CD14-positive monocyte (primary cell): ENCODE measurements at regions not wholly inside any gene's neighbourhood (a gene's known extent, or its start where the extent isn't known, plus 50 kb on each side); places are given as distances from the start of the nearest gene placed in this dataset.

Source experiments
- DNase-seq, 3 donors: peaks; one replicate each; pipeline ENCODE4 v3.0.0-alpha.2; 2011 to 2022
- H2AFZ ChIP-seq: 2 replicates; pipeline ENCODE4 v1.6.0; 2012; ENCODE audit warnings: mild to moderate bottlenecking, low read depth, low read length, inconsistent platforms; ENCODE audit not compliant: insufficient read depth, poor library complexity, severe bottlenecking
- H3K27ac ChIP-seq, 2 donors: 1 replicate in 1 of 2; 2 replicates in 1 of 2; pipeline ENCODE4 v1.5.1; 2012 to 2013; ENCODE audit warnings: low read length in 2 of 2, control low read depth in 1 of 2, inconsistent platforms in 1 of 2, low read depth in 1 of 2, mild to moderate bottlenecking in 1 of 2
- H3K27me3 ChIP-seq, 2 donors: one replicate each; pipeline versions ENCODE4 v1.6.0 to v1.6.1; 2011 to 2013; ENCODE audit warnings: low read length in 2 of 2; ENCODE audit not compliant: control insufficient read depth in 2 of 2, insufficient read depth in 2 of 2
- H3K36me3 ChIP-seq, 2 donors: replicated peaks in 1 of 2; 1 replicate in 1 of 2; 2 replicates in 1 of 2; pipeline versions ENCODE4 v1.5.1 to v1.6.1; 2012 to 2013; ENCODE audit warnings: low read length in 2 of 2, control low read depth in 1 of 2, inconsistent platforms in 1 of 2, mild to moderate bottlenecking in 1 of 2; ENCODE audit not compliant: insufficient read depth in 2 of 2, control insufficient read depth in 1 of 2
- H3K4me1 ChIP-seq, 2 donors: 1 replicate in 1 of 2; 2 replicates in 1 of 2; pipeline versions ENCODE4 v1.5.1 to v1.6.1; 2012 to 2013; ENCODE audit warnings: low read length in 2 of 2, control low read depth in 1 of 2, inconsistent platforms in 1 of 2, mild to moderate bottlenecking in 1 of 2, moderate library complexity in 1 of 2; ENCODE audit not compliant: insufficient read depth in 2 of 2, control insufficient read depth in 1 of 2
- H3K4me2 ChIP-seq: replicated peaks from 2 replicates; pipeline ENCODE3; 2012; ENCODE audit warnings: low read length, moderate library complexity, mild to moderate bottlenecking; ENCODE audit not compliant: poor library complexity, severe bottlenecking; ENCODE audit errors: extremely low read depth
- H3K4me3 ChIP-seq, 3 experiments: fragments of 200-600 bp in 1 of 3; sonication (generic) in 1 of 3; replicated peaks in 1 of 3; 1 replicate in 2 of 3; 2 replicates in 1 of 3; pipeline ENCODE4 v1.5.1; 2011 to 2013; ENCODE audit warnings: low read length in 3 of 3, mild to moderate bottlenecking in 3 of 3, control low read depth in 2 of 3, low read depth in 2 of 3, inconsistent platforms in 1 of 3, moderate library complexity in 1 of 3
- H3K79me2 ChIP-seq: 2 replicates; pipeline ENCODE4 v1.6.0; 2012; ENCODE audit warnings: mild to moderate bottlenecking, control low read depth, inconsistent platforms, low read length, moderate library complexity; ENCODE audit not compliant: insufficient read depth
- H3K9ac ChIP-seq: 2 replicates; pipeline ENCODE4 v1.6.0; 2017; ENCODE audit warnings: low read length, mild to moderate bottlenecking; ENCODE audit not compliant: insufficient read depth, poor library complexity, severe bottlenecking
- H3K9me3 ChIP-seq, 2 donors: replicated peaks in 1 of 2; 1 replicate in 1 of 2; 2 replicates in 1 of 2; pipeline versions ENCODE4 v1.5.1 to v1.6.1; 2012 to 2013; ENCODE audit warnings: low read length in 2 of 2, control low read depth in 1 of 2; ENCODE audit not compliant: control insufficient read depth in 1 of 2, insufficient read depth in 1 of 2
- H4K20me1 ChIP-seq: 2 replicates; pipeline ENCODE4 v1.6.0; 2012; ENCODE audit warnings: mild to moderate bottlenecking, low read length, control low read depth, moderate library complexity; ENCODE audit not compliant: insufficient read depth
- H3K27ac Mint-ChIP-seq, 7 donors: one replicate each; pipeline ENCODE4 v1.8.0; 2020; ENCODE audit warnings: mild to moderate bottlenecking in 7 of 7, mixed read lengths in 7 of 7, moderate library complexity in 6 of 7, inconsistent platforms in 2 of 7
- H3K27me3 Mint-ChIP-seq, 3 donors: one replicate each; pipeline ENCODE4 v1.8.0; 2021 to 2022; ENCODE audit warnings: low read depth in 3 of 3, mild to moderate bottlenecking in 3 of 3, mixed read lengths in 3 of 3, moderate library complexity in 3 of 3, inconsistent platforms in 1 of 3
- H3K36me3 Mint-ChIP-seq, 2 donors: one replicate each; pipeline ENCODE4 v1.8.0; 2020; ENCODE audit warnings: mixed read lengths in 2 of 2, inconsistent platforms in 1 of 2, mild to moderate bottlenecking in 1 of 2
- H3K4me1 Mint-ChIP-seq: one replicate; pipeline ENCODE4 v1.8.0; 2020; ENCODE audit warnings: mild to moderate bottlenecking, mixed read lengths
- H3K4me3 Mint-ChIP-seq, 2 donors: one replicate each; pipeline ENCODE4 v1.8.0; 2020; ENCODE audit warnings: mild to moderate bottlenecking in 2 of 2, mixed read lengths in 2 of 2, moderate library complexity in 1 of 2
- H3K9me3 Mint-ChIP-seq, 7 donors: one replicate each; pipeline ENCODE4 v1.8.0; 2020 to 2022; ENCODE audit warnings: mixed read lengths in 7 of 7, mild to moderate bottlenecking in 6 of 7, moderate library complexity in 6 of 7, inconsistent platforms in 2 of 7
- WGBS: methylation state at CpG from one replicate; pipeline ENCODE4 v1.1.5; 2013; ENCODE audit warnings: missing lambda C conversion rate; ENCODE audit not compliant: insufficient coverage; 5-methylcytosine and 5-hydroxymethylcytosine counted together
- intact Hi-C, 2 donors: fragments of 100-400 bp; cut with micrococcal nuclease; formaldehyde crosslinking; loops; one replicate each; pipeline versions ENCODE4 v1.15.0 to v1.15.1; 2023
- TF ChIP-seq, protein P1 (sequence below): fragments of 200-600 bp; IDR thresholded peaks from one replicate; pipeline ENCODE4 v1.8.0; 2022; ENCODE audit warnings: antibody characterized with exemption, mild to moderate bottlenecking

DNA sequence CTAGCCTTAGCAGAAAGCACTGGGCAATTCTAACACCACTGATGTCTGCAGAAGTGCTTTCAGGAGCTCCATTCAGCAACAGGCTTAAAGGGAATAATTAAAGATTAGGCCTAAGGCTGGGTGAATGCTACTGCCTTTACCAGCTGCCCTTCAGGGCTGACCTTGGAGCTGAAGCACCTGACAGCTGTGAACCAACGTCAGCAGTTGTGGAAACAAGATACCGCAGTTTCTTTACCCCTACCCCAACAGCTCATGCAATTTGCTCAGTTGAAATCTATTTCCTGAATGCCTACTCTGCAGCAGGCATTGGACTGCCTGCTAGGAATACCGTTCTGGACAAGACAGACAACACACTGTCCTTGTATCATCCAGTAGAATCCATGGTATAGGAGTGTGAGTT is 51.5 kb upstream of the ADTRP start:
- H3K79me2 ChIP-seq: no peaks in the 10 kb centered on the region
- intact Hi-C loops: no loop called here
- H4K20me1 ChIP-seq: no peaks in the 10 kb centered on the region
- H3K4me3 ChIP-seq: no peak overlapping the region
- peaks cover 0 to 7% (median 0%) of the 10 kb centered on the region in 7 donors for H3K9me3 Mint-ChIP-seq
- H3K27me3 ChIP-seq: no peaks in the 10 kb centered on the region
- no peak overlapping the region for H3K27ac Mint-ChIP-seq
- peaks cover 0 to 5% of the 10 kb centered on the region in 2 donors for H3K9me3 ChIP-seq
- no peaks in the 10 kb centered on the region for H3K36me3 Mint-ChIP-seq
- H3K4me1 Mint-ChIP-seq: peaks cover 17% of the 10 kb centered on the region
- DNase-seq: no peak
- H3K36me3 ChIP-seq: no peaks in the 10 kb centered on the region
- TF ChIP-seq, protein P1, sequence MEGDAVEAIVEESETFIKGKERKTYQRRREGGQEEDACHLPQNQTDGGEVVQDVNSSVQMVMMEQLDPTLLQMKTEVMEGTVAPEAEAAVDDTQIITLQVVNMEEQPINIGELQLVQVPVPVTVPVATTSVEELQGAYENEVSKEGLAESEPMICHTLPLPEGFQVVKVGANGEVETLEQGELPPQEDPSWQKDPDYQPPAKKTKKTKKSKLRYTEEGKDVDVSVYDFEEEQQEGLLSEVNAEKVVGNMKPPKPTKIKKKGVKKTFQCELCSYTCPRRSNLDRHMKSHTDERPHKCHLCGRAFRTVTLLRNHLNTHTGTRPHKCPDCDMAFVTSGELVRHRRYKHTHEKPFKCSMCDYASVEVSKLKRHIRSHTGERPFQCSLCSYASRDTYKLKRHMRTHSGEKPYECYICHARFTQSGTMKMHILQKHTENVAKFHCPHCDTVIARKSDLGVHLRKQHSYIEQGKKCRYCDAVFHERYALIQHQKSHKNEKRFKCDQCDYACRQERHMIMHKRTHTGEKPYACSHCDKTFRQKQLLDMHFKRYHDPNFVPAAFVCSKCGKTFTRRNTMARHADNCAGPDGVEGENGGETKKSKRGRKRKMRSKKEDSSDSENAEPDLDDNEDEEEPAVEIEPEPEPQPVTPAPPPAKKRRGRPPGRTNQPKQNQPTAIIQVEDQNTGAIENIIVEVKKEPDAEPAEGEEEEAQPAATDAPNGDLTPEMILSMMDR: no peak
- peaks cover 0 to 7% (median 1%) of the 10 kb centered on the region in 3 donors for H3K27me3 Mint-ChIP-seq
- no peak overlapping the region for H2AFZ ChIP-seq
- H3K9ac ChIP-seq: no peak overlapping the region
- WGBS: 79% methylated on average over 2 of the region's 3 CpGs
- H3K4me3 Mint-ChIP-seq: no peak overlapping the region
- no peak overlapping the region for H3K27ac ChIP-seq
- H3K4me2 ChIP-seq: no peak overlapping the region
- H3K4me1 ChIP-seq: peaks cover 16 to 19% of the 10 kb centered on the region in 2 donors

- peak; percentile 4 to 46 (median 36) for DNase-seq
- WGBS: no CpG with 5 or more reads among the region's 6 CpGs
- Mint-ChIP-seq H3K36me3 (no peaks in the 10 kb centered on the region), H3K4me1 (peaks cover 17% of the 10 kb centered on the region), H3K9me3 (peaks cover 0 to 7% (median 0%) of the 10 kb centered on the region in 7 donors), H3K27ac (peak overlapping the region in 1 of 7 donors; percentile 52), H3K27me3 (peaks cover 0 to 7% (median 1%) of the 10 kb centered on the region in 3 donors), H3K4me3 (no peak overlapping the region)
- no peak overlapping the region for H3K27ac ChIP-seq
- H4K20me1 ChIP-seq: no peaks in the 10 kb centered on the region
- no peaks in the 10 kb centered on the region for H3K79me2 ChIP-seq
- no peaks in the 10 kb centered on the region for H3K36me3 ChIP-seq
- H3K9me3 ChIP-seq: peaks cover 0 to 5% of the 10 kb centered on the region in 2 donors
- no peak overlapping the region for H3K9ac ChIP-seq
- peaks cover 16 to 19% of the 10 kb centered on the region in 2 donors for H3K4me1 ChIP-seq
- intact Hi-C loops: no loop called here
- H3K27me3 ChIP-seq: no peaks in the 10 kb centered on the region
- no peak overlapping the region for H2AFZ ChIP-seq
- H3K4me3 ChIP-seq: no peak overlapping the region
- TF ChIP-seq, protein P1: no peak
- no peak overlapping the region for H3K4me2 ChIP-seq
Measured at GRCh38 chr6:11828262-11828870, 49.8 kb upstream of the ADTRP start.
